A172 (cell line): ENCODE measurements at regions not wholly inside any gene's neighbourhood (a gene's known extent, or its start where the extent isn't known, plus 50 kb on each side); places are given as distances from the start of the nearest gene placed in this dataset.

Experiments
- DNase-seq: peaks from one replicate; pipeline ENCODE4 v3.0.0-alpha.2; 2015; ENCODE audit warnings: low spot score

DNA sequence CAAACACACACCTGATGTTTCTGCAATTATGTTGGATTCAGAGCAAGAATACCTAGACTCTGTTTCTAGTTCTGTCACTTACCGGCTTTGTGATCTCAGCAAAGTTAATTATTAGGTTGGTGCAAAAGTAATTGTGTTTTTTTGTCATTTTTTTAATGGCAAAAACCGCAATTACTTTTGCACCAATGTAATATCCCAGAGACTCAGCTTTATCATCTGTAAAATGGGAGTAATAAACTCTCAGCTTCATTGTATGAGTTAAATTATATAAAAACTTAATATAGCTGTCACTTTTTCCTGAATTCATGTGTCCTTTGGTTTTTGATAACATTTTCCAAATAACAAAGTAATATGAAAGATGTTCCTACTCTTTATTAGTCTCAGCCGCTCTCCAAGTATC is 251.7 kb downstream of the TRIB2 start:
- no peak for DNase-seq

DNA sequence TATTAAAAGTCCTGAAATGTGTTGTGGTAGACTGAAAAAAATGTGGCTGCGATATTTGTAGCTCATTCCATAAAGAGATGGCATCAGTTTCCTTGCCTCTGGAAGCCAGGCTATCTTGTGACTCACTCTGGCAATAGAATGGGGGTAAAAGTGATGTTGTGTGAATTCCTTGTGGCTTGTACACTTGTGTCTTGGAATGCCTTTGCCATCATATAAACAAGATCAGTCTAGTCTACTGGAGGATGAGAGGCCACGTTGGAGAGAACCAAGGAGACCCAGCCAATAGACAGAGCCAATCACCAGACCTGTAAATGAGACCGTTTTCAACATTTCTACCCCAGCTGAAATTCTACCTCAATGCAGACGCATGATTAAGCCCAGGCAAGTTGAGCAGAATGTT is 254.1 kb downstream of the TRIB2 start:
- DNase-seq, result peak; percentile 76

- DNase-seq, result no peak
These were observed 255.0 kb downstream of the TRIB2 start for GRCh38 chr2:12971581-12972365.

DNA sequence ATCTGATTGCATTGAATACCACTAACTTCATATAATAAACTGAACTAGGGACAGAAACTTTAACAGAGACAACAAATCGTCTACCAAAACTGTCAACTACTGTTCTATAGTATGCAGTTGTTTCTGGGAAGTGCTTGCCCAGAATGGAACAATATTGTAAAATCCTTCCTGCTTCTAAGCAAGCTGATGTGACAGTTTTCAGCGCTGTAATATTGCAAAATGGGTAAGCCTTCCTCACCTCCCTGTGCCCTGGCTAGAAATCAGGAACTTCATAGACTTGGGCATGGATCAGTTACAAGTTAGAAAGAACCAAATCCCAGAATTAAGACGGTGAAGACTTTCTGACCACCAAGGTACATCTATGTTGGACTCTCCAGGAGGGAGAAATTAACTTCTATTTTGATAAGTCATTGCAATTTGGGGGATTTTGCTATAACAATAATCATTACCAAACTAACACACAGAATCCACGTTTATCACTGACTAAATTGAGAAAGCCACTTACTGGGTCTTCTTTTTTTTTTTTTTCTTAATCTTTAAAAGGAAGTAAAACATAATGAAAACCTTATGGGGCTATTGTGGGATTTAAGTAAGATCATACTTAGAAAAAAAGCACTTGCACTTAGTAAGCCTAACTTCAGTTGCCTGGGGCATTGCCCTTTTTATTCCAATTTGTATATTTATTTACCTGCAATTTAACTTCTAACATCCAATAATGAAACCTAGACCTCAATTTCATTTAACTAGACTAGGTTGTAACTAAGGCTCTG is 261.5 kb downstream of the TRIB2 start:
- DNase-seq, result no peak

DNA sequence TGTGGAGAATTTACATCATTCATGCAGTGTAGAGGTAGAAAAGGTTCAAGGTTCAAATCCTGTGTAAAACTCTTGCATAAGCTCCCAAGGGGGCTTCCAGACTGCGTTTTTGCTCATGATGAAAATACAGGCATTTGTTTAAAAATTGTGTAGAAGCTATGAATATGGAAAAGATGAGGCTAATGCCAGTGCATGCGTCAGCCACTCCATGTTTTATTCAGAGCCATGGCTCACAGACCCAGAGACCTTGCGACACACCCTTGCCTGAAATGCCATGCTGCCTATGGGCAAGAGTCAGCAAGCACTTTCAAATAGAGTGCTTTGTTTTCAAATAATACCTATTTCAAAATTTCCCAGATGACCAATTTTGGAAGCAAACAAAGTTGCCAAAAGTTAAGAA is 262.3 kb downstream of the TRIB2 start:
- DNase-seq, result no peak

DNA sequence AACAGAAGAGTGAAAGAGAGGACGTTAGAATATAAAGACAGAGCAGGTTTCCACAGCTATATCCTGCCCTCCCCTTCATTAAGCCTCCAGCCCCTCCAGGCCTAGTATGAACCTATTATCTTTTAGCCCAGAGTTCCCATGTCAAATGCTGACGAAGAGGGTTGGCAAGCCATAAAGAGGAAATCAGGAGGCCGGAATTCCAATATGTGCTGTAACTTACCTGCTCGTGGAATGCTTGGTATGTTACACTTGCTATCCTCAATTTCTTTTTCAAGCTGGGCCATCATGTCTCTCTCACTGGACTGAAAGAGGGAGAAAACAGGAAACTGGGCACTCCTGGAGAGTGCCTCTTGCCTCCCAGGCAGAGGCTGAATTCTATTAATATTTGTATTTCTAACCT is 264.1 kb downstream of the TRIB2 start:
- DNase-seq, result no peak

GRCh38 chr2:12982149-12982584 is 265.4 kb downstream of the TRIB2 start:
- no peak for DNase-seq

GRCh38 chr2:12987246-12987645 is 270.5 kb downstream of the TRIB2 start:
- DNase-seq, result no peak

DNA sequence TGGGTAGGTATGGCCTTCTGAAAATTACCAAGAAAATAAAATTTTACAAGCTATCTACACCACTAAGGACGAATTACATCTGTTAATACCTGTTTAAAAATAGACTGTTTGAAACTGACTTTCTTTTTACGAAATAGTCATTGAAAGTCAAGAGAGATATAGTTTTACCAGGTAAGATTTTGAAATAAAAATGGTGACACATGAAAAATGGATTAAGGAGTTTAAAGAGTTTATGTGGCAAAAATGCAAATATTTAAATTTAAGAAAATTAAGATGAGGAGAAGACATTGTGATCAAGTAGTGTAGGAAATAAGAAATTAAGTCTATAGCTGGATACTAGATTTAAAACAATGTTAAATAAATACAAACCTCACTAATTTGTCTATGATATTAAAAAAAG is 271.5 kb downstream of the TRIB2 start:
- DNase-seq, result no peak

DNA sequence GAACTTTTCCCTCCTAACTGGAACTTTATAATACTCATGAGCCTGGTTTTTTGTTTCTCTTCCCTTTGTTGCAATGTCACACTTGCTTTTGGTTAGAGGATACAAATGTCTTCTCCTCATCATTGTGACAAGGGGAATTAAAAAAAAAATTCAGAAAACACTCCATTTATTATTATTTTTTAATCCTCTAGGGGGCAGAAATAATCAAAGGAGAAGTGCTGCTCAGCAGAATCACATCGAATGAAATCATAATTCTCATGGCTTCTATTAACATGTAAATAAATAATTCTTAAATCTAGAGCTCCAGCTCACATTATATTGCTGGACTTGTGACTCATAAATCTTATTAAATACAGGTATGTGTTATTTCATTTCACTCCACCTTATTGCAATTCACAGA is 273.8 kb downstream of the TRIB2 start:
- no peak for DNase-seq

DNA sequence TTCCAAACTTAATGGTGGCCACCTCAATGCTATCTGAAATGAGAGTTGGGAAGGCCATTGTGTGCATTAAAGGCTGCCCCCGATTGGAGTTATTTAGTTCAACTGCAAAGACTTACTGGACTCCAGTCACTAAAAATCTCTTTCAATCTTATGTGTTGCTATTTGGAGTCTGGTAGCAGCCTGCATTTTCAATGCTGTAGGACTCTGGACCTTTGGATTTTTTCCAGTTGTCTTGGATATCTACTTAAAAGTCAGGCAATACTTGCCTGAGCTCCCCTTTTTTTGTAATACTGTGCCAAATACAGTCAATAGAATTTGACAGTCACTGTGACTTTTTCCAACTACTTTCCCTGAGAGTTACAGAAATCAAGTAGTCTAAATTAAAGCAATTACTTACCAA is 281.9 kb downstream of the TRIB2 start:
- no peak for DNase-seq

DNA sequence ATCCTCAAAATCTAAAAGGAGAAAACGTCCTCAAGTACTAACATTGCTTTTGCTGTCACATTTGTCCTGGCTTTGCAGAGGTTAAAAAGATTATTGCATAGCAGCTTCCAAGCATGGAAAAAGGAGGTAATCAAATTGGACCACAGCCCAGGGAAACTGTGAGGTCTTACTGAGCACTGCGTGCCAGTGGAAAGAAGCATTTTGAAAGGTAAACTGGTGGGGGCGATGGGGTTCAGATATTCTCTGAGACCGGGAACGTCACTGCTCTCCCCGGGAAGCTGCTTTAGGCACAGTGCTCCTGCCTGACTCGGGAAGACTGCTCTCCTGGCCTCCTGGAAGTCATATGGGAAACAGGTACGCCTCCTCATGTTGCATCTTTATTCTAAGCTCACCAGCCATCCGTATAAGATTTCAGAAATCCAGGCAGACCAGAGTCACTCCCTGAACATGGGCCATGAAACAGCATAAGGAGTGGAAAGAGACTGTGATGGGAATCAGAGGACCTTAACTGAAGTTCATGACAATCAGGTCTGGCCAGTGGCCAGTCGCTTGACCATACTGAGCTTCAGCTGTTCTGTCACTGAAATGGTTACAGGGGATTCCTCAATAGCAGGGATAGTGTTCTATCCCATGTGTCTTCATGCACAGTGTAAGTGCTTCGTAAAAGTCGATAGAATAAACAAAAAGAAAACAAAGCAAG is 284.1 kb downstream of the TRIB2 start:
- DNase-seq, result no peak

DNA sequence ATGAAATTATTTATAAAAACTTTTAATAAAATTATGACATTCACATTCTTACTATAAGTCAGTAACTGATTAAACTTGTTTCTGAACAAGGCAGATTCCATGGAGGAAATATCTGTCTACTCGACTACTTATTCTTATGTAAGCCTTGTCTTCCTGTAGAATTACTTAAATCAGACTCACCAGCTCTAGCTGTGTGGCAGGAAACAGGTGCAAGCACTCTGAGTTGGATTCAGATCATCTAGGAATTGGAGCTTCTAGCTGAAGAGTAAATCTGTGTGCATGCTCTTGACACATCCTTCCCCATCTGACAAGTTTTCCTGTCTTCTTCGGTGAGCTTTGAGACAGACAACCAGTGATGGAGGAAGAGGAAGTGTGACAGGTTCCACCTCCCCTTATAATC is 284.7 kb downstream of the TRIB2 start:
- no peak for DNase-seq

GRCh38 chr2:13002536-13003331 is 286.0 kb downstream of the TRIB2 start:
- DNase-seq, result no peak

DNA sequence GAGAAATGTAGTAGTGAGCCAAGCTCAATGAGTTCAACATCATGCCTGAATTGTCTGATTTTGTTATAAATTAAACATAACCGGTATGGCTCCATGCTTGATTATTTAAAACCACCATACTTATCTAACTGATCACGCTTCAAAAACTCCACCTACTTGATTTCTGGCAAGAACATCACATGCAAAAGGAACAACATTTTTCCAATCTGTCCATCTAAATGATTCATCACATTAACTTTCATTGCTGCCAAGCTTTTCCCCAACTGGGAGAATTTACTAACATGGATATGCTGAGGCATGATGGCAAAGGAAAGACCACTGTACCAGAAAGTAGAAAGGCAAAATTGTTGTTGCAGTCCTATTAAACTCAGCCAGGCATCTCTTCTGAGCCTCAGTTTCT is 286.8 kb downstream of the TRIB2 start:
- DNase-seq, result no peak

- no peak for DNase-seq
These were observed 288.3 kb downstream of the TRIB2 start for GRCh38 chr2:13005048-13005447.

DNA sequence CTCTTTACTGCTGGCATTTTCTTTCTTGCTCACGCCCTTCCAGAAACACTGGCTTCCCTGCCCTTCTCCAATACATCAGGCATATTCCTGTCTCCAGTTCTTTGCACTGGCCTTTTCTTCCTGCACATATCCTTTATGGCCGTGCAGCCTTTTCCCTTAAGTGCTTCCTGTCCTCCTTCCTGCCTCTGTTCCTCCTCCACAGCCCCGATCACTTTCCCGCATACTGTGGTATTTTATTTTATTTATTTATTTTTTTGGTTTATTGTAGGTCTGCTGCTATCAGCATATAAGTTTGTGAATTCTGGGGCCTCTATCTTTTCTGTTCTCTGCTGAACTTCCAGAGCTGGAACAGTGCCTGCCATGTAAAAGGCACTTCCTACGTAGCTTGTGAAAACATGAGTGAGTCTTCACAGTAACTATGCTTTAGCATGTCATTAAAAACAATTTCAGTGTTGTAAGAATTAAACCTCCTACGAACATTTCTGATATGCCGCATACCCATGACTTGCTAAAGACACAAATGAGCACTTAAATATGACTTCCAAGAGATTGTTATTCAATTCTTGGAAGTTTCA is 289.1 kb downstream of the TRIB2 start:
- no peak for DNase-seq

DNA sequence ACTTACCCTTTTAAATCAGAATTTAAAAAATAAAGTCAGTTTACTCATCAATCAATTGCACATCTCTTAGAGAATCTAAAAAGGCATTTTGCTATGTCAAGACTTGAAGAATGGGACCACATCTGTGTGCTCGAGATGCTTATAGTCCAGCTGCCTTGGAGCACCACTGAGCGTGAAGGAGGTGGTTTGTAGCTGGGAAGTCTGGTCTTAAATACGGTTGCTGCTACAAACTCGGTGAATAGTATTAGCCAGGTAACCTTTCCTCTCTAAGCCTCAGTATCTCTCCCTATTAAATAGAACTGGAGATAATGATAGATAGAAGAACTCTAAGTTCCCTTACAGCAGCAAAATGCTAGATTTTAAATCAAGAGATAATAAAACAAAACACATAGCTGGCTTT is 289.7 kb downstream of the TRIB2 start:
- DNase-seq, result no peak

DNA sequence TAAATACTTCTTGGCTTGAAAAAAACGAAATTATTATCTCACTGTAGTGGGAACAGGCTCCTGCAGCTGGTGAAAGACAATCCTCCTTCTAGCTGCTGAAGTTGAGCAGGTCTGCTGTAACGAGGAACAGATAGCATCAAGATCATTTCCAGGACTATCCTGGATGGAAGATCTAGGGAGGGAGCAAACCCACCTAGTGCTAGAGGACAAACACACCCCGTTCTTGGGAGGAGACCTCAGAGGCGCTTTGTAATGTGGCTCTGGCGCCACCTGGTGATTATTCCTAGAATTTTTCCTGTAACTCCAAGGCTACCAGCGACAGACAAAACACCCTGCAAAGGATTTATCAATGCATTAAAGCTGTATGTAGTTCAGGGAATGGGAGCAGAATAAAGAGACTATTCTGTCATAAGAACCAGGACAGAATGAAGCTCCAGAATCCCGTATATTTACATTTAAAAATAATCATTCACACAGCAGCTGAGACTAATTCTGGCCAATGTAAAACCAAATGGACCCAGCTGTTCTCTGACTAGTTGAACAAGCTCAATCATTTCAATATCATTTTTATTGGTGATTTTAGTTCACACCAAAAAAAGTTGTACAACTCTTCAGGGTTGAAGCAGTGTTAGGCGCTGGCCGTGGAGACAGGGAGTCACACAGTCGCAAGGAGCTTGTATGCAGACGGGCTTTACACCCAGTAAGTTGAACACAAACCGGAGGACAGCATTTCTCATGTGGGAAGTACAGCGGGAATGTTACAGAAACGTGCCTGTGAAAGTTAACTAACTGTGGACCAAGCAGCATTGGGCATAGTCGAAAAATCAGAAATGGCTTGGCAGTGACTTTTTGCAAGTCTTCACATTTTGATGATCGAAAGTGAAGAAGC is 290.3 kb downstream of the TRIB2 start:
- peak; percentile 62 for DNase-seq

GRCh38 chr2:13009027-13009642 is 292.4 kb downstream of the TRIB2 start:
- peak; percentile 13 for DNase-seq
